HG02885 (cell line): ENCODE measurements at regions not wholly inside any gene's neighbourhood (a gene's known extent, or its start where the extent isn't known, plus 50 kb on each side); places are given as distances from the start of the nearest gene placed in this dataset.

Experiments used
- ATAC-seq: cut with Tn5 transposase; IDR thresholded peaks from one replicate; pipeline ENCODE4 v1.9.1; 2021; ENCODE audit warnings: mild to moderate bottlenecking; ENCODE audit not compliant: unreplicated experiment, poor library complexity

DNA sequence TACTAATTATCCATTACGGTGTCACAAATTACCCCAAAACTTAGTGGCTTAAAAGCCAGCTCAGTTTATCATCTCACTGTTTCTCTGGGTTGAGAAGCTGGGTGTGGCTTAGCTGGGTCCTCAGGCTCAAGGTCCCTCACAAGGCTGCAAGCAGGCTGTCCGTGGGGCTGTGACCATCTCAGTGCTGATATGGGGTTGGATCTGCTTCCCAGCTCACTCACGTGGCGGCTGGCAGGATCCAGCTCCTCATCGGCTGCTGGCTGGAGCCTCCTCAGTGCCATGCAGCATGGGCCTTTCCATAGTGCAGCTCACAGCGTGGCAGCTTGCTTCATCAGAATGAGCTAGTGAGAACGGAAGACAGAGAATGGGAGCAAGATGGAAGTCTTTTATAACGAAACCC lies 128.5 kb upstream of the CPEB4 start:
- ATAC-seq: no peak

DNA sequence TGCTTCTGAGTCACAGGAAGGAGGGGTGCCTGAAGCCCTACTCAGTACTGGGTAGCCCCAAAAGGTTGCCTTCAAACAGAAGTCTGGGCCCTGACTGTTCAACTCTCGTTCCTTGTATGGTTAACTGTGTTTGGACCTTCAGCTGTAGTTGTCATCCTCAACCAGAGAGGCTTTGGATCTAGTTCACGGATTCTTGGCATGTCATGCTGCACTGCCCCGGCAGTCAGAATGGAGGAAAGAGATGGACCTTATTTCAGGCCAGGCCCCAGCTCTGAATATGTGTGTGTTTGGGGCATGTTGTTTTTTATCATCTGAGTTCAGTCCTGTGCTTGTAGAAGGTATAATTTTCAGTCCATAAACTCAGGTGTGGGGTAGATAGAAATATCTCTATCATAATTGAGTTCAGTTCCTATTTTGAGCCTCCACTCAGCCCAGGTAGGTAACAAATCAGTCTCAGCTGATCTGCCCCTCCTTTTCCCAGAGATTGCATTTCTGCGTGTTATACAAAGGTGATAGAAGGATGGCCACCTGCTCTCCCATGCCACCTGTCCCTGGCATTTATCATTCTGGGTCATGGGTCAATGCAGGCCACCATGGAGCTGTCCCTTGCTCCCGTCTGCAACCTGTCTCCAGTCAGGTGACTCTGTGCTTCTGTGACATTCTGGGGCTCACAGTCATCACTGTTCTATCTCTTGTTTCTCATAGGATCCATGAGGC lies 127.5 kb upstream of the CPEB4 start:
- ATAC-seq: no peak

DNA sequence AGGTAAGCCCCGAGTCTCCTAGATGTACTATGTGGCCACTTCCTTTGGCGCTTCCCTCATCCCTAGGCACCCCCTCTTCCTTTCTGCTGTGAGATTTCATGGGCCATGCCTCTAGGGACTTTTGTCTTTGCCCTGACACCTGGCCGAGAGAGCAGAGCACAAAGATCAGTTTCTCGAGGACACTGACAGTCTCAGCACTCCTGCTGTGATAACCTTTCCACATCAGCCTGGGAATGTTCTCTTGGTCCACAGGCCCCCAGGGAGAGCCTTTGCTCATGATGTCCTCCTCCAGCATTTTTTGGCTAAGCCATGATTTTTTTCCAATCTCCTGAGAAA lies 127.0 kb upstream of the CPEB4 start:
- no peak for ATAC-seq

DNA sequence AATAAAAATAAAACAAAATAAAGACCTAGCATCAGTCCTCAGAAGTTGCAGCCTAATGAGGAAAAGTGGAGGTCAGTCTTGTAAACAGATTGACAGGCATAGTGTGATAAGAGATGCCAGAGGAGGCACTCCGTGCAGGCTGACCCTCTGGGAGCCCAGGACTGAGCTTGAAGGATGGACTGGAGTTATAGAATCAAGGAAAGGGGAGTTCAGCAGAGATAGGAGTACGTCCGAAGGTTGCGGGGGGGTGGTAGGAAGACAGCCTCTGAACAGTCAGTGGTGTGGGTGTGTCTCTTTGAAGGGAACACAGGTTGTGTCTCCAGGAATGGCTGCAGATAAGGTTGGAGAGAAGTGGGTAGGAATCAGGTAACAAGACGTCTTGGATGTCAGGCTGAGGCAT lies 126.1 kb upstream of the CPEB4 start:
- no peak for ATAC-seq

DNA sequence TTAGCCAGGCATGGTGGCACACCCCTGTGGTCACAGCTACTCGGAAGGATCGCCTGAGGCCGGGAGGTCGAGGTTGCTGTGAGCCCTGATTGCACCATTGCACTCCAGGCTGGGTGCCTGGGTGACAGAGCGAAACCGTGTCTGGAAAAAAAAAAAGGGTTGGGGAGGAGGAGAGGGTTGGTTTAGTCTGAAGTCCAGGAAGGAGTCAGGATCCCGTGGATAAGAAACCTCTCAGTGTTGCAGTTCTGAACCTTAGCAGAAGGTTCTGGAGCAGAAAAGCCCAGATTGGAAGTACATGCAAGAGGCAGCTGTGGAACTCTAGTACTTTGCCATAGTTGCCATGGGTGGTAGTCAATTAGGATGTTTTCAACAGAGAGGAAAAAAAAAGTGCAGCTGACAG lies 125.2 kb upstream of the CPEB4 start:
- ATAC-seq: no peak

DNA sequence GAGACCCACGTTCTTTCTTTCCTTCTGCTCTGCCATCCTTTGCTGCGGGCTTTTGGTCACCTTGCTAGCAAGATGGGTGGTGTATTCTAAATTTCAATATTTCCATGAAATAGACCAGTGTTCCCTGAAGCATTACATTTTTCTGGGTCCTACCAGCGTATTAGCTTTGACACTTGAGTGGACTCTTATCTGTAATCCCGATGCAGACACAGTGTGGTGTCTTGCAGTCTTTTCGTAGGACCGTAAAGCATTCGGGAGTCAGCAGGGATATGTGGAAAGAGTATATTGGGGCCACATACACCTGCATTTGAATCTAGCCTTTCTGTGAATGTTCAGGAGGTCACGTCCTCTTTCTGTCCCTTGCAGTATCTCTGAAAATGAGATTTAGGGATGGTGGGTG lies 124.7 kb upstream of the CPEB4 start:
- ATAC-seq: no peak

DNA sequence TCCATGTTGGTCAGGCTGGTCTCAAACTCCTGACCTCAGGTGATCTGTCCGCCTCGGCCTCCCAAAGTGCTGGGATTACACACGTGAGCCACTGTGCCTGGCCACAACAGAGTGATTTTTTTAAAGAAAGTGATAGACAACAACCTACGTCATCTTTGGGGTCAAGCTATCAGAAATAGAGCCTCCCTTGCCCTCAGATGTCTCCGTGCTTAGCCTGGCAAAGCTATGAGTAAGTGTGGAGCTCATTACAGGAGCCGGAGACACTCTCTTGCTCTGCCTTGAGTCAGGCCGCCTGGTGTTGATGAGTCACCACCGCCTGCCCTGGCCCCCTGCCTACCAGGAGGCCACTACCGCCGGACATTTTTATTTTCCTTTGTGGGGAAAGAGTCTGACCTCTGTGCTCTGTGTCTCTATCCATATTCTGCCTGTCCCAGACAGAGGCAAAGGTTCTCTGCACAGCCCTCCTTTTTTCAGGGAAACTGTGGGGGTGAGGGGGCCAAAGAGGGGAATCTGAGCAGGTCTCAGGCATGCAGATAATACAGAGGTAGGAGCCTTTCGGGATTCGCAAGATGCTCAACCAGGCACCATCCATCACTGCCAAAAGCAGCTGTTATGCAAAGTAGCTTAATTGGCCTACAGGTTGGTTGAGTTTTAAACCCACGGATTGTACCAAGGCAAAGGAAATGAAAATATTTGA lies 123.7 kb upstream of the CPEB4 start:
- ATAC-seq: no peak

DNA sequence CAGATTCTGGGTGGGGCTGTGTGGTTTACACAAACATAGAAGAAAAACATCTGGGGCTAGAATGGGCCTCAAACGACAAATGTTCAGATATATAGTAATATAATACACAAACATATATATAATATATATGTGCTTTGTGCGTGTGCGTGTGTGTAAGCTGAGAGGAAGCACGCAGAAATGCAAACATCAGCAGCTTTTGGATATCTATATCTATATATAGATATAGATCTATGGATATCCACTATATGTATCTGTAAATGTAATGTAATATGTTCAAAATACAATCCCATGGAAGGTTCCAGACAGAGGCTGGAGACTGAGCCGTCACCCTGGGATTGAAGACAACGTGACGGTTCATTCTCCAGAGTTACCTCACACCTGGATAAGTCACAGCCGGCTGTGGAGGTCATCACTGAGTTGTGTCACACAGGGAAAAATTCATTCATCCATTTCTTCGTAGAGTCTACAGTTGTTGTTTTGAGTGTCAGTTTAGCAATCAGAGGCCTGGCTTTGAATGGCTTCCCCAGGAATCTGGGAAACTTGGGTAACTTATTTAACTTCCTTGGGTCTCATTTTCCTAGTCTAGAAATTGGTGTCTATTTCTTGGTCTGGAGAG lies 123.0 kb upstream of the CPEB4 start:
- ATAC-seq: no peak

DNA sequence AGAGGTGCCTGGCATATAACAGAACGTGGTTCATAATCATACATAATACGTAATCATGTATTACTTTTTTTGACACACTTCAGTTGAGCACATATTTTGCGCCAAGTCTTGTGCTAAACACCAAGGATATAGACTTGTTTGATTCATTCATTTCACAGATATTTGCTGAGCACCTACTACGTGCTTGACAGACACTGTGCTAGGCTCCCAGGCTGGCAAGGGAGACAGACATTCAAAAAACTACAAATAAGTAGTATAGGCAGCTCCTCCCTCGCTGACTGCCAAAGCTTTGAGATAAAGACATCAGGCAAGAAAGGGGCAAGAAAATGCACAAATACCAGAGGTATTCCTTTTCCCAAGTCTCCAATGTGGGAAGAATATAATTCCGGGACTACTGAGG lies 122.5 kb upstream of the CPEB4 start:
- no peak for ATAC-seq

DNA sequence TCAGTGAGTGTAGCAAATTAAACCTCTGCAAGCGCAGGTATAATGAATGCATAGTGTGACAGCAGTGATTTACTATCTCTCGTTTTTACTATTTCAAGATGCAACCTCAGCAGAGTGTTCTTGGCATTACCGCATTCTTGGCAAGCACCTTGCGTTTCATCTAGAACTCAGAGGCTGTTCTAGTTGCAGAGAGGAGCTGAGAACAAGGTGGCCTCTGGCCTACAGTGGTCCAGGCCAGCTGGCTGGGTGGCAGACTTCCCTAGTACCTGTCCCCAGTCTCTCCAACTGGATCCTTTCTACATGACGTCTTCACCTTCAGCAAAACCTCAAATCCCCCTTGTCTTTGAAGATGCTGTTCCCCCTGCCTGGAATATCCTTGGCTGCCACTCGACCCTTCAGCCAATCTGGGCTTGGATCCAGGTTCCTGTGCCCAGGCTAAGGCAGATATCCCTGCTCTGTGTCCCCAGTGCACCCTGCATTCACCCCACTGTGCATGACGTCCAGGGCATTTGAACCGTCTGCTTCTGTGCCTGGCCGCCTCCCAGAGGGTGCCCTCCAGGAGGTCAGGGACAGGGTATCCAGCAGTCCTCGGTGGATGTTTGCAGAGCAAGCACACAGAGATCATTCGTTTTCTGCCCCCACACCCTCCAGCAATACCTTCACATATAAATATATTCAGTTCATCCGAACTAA lies 120.4 kb upstream of the CPEB4 start:
- ATAC-seq: no peak

DNA sequence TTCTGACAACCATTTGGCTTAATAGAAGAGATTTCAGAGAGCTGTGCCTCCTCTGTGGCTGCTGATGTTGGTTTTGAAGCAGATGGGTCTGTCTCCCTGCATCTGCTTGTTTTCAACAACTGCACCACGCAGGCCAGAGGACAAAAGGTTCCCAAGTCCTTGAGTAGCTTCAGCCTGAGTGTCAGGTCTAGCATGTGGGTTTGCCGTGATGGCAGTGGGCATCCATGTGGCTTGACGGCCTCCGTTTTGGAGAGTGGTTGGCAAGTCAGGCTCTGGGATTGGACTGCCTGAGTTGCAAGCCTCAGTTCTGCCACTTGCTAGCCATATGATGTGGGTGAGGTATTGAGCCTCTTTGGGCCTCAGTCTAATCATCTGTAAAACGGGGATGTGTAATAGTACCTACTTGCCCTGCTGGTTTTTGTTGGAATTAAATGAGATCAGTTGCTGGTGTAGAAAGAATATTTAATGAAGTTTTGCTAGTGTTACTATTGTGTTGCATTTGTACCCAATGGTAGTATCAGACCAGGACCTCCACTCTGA lies 119.8 kb upstream of the CPEB4 start:
- ATAC-seq: no peak

DNA sequence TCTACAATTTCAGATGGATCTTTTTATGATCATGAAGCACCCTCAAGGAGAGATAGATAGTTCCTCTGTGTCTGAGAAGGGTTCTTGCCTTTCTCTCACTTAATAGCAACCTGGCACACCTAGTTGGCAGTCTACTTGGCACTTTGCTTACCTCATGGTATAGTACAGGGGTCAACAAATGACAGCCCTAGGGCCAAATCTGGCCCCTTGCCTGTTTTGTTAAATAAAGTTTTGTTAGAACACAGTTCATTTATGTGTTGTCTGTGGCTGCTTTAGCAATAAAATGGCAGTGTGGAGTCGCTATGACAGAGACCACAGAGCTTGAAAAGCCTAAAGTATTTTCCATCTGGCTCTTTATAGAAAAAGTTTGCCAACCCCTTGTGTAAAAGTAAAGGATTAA lies 119.3 kb upstream of the CPEB4 start:
- no peak for ATAC-seq

DNA sequence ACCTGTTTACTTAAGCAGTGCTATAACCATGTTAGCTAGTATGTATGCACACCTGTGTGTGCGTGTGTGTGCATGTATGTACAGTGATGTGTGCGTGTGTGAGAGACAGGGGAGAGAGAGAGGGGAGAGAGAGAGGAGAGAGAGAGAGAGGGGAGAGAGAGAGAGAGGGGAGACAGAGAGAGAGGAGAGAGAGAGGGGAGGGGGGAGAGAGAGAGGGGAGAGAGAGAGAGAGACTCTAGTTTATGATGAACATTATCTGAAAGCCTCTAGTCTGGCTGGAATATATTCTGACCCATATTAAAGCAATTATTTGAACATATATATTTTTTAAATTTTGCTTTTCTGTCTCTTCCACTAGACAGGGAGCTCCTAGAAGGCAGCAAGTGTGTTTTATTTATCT lies 117.5 kb upstream of the CPEB4 start:
- no peak for ATAC-seq

DNA sequence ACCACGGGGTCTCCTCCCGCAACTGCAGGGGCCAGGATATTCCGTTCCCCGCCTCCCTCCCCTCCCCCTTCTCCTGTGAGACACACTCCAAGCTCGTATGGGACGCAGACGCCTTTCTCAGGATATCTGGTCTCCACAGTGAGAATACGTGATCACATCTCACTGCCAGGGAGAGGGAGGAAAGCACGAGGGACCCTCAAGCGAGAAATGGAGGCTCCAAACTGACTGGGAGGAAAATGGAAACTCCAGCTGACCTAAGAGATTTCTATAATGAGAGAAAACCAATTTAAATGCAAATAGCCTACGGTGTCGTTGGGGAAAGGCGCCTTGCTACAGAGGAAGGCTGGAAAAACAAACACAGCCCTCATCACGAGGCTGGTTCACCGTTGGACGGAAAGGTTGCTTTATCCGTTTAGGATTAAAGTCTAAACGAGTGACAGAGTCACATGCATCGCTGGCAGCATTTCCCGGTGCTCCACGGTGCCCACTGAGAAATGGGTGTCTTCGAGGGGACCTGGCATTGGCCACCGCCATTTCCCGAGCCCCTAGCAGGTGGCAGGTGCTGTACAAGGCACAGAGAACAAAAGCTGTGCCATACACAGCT lies 116.9 kb upstream of the CPEB4 start:
- ATAC-seq: no peak

DNA sequence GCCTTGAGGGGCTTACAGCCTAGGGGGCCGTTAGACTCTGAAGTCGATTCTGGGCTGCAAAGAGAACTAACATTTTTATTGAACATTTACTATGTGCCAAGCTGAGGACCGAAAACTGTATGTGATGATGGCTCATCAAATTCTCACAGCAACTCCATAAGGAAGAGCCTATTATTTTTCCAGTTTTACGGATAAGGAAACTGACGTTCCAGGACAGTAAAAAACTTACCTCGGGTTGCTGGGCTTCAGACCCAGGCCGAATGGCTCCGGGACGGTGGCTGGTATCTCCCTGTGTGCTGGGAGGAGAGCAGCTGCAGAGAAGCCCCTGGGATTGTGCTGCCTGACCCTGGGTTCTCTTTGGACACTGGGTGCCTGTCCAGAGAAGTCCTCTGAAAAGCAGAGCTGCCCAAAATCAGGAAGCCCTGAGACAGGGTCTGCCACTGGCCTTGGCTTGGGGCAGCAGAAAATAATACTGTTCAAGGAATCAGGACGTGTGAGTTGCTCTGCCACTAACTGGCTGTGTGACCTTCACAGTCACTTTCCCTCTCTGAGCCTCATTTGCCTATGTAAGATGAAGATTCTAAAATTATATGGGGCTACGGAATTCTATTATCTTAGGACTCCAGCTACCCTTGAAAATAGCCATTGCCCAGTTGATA lies 116.3 kb upstream of the CPEB4 start:
- ATAC-seq: no peak

DNA sequence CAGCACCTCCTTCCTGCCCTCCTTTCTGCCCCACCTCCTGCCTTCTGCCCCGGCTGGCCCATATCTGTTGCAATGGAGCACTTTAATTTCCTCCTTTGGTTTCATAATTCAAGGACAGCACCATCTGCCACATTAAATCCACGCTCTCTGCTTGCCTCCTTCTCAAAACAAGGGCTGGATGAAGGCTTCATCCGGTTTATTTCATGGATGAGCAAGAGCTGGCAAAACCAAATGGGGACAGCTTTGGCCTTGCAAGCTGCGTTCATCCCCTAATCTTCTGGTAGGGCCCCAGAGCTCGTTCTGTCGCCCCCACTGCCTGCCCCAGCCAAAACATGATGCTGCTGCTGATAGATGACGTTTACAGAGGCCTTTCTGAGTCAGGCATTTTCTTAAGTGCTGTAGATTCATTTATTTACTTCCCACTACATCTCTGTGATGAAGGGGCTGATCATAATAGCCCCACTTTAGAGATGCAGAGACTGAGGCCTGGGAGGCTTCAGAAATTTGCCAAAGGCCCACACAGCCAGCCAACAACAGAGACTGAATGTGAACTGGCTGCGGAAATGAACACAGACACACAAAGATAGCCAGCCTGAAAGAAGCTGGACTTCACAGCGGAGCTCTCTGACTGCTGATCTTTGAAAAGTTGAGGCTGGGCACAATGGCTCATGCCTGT lies 115.6 kb upstream of the CPEB4 start:
- no peak for ATAC-seq

DNA sequence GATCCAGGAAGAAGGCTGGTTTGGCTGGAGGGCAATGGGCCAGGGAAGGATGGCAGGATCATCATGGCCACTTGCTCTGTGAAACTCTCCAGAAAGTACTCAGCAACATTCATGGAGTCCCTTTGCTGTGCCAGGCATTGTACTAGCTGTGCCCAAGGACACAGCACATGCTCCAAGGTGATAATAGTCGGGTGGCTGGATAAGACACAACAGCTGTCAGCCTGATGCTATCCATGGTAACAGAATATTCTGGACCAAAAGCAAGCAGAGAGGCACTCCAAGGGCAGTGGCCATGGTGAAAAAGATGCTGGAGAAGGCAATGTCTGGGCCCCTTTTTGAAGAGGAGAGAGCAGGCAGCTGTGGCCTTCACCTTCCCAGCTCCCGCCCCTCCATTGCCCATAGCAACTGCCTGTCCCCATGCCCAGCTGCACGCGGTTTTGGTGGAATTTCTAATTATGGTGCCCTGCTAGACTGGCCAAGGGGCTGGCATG lies 113.8 kb upstream of the CPEB4 start:
- ATAC-seq: no peak

DNA sequence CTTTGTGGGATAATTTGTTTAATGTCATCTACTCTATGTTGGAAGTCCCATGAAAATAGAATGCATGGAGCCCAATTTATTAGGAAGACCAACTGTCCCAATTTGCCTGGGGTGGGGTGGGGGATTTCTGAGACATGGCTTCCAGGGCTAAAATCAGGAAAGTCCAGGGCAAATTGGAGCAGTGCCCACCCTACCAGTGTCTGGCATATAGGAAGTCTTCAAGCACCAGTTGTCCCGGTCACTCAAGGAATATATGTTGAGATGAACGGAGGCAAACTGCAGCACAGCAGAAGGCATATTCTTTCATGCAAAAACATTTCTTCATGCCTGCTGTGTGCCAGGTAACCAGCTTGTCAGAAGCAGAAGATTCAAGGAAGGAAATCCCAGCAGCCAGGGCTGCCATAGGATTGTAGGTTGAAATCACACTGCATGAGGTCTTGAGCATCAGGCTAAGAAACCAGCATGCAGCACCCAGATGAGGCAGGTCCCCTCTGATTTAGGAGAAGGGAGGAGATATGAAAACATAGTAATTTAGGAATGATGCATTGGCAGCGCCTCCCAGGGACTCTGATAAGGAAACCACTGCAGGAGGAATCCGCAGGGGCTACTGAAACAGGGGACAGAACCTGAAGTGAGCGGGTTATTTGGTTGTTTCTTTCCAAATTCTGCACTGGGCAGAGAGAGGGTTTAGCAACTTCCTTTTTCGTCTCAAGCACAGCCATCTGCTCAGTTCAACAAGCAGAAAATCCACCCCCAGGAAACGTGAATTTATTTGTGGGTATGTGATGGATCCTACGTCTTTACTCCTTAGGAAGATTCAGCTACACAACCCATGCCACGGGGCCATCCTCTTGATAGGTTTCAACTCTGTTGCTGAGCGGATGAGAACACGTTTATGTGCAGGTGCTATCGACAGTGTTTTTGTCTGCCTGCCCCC lies 112.6 kb upstream of the CPEB4 start:
- no peak for ATAC-seq
